LNCaP clone FGC (cell line): ENCODE measurements at regions not wholly inside any gene's neighbourhood (a gene's known extent, or its start where the extent isn't known, plus 50 kb on each side); places are given as distances from the start of the nearest gene placed in this dataset.

Experiments
- DNase-seq: peaks from one replicate; pipeline ENCODE4 v3.0.0-alpha.2; 2011; ENCODE audit warnings: low read depth
- H3K4me3 ChIP-seq: 2 replicates; pipeline ENCODE4 v1.5.1; 2011; ENCODE audit warnings: mild to moderate bottlenecking, low read depth, low read length, control low read depth
- CTCF ChIP-seq: IDR thresholded peaks from 2 replicates; pipeline ENCODE4 v1.5.1; 2012; ENCODE audit warnings: mild to moderate bottlenecking; ENCODE audit not compliant: control insufficient read depth, insufficient read depth; ENCODE audit errors: extremely low read depth

- no peak for DNase-seq
- H3K4me3 ChIP-seq: no peak overlapping the region
- TF ChIP-seq CTCF: no peak
Measured at GRCh38 chr5:118253225-118254061, 734.9 kb downstream of the DTWD2 start.

GRCh38 chr5:118249386-118249785 lies 739.0 kb downstream of the DTWD2 start:
- DNase-seq: no peak
- no peak for TF ChIP-seq CTCF
- no peak overlapping the region for H3K4me3 ChIP-seq

- DNase-seq: no peak
- no peak overlapping the region for H3K4me3 ChIP-seq
- no peak for TF ChIP-seq CTCF
Measured at GRCh38 chr5:118247458-118247857, 740.9 kb downstream of the DTWD2 start.

GRCh38 chr5:118243613-118244012 lies 744.7 kb downstream of the DTWD2 start:
- H3K4me3 ChIP-seq: no peak overlapping the region
- DNase-seq: no peak
- no peak for TF ChIP-seq CTCF

- TF ChIP-seq CTCF: no peak
- no peak for DNase-seq
- no peak overlapping the region for H3K4me3 ChIP-seq
Measured at GRCh38 chr5:118243068-118243467, 745.3 kb downstream of the DTWD2 start.

GRCh38 chr5:118236108-118236849 lies 752.1 kb downstream of the DTWD2 start:
- TF ChIP-seq CTCF: no peak
- no peak overlapping the region for H3K4me3 ChIP-seq
- DNase-seq: no peak
